IMR-90 (cell line): ENCODE measurements at regions not wholly inside any gene's neighbourhood (a gene's known extent, or its start where the extent isn't known, plus 50 kb on each side); places are given as distances from the start of the nearest gene placed in this dataset.

Experiments used
- ATAC-seq: fragments of 200-7000 bp; cut with Tn5 transposase; 2 replicates; pipeline ENCODE4 v1.9.1; 2020; ENCODE audit warnings: low read depth, mild to moderate bottlenecking, moderate library complexity
- BruUV-seq: library from RNA; stranded (reverse); fragments of 400-500 nt; replicated peaks from 2 replicates; lab custom pipeline; 2021; lab: Mats Ljungman, UMichigan
- CTCF ChIA-PET: fragments of 300-600 bp; formaldehyde crosslinking; extraction: SDS; loops from one replicate; lab custom pipeline; 2021; ENCODE audit warnings: antibody characterized with exemption; lab: Yijun Ruan, JAX
- POLR2A ChIA-PET: fragments of 300-600 bp; sonication (Branson Sonifier 250); formaldehyde crosslinking; loops from one replicate; lab custom pipeline; 2022; ENCODE audit warnings: antibody characterized with exemption; ENCODE audit not compliant: unreplicated experiment; lab: Charles Lee
- DNase-seq: peaks from one replicate; pipeline ENCODE4 v3.0.0; 2013
- H2AFZ ChIP-seq: replicated peaks from 2 replicates; pipeline ENCODE3; 2013; ENCODE audit warnings: low read length, mild to moderate bottlenecking; ENCODE audit not compliant: poor library complexity
- H2AK5ac ChIP-seq: 2 replicates; pipeline ENCODE4 v1.6.1; 2013; ENCODE audit warnings: low read depth, low read length, inconsistent platforms
- H2AK9ac ChIP-seq: replicated peaks from 2 replicates; pipeline ENCODE3; 2013; ENCODE audit warnings: mild to moderate bottlenecking, low read depth, low read length, moderate library complexity; ENCODE audit not compliant: poor library complexity
- H2BK120ac ChIP-seq: 2 replicates; pipeline ENCODE4 v1.6.1; 2013; ENCODE audit warnings: low read depth, low read length, inconsistent platforms
- H2BK15ac ChIP-seq: 3 replicates; pipeline ENCODE4 v1.6.1; 2013; ENCODE audit warnings: low read depth, low read length, inconsistent platforms
- H2BK20ac ChIP-seq: 2 replicates; pipeline ENCODE4 v1.6.1; 2013; ENCODE audit warnings: low read depth, mild to moderate bottlenecking, inconsistent platforms, low read length, moderate library complexity
- H2BK5ac ChIP-seq: 2 replicates; pipeline ENCODE4 v1.6.1; 2013; ENCODE audit warnings: mild to moderate bottlenecking, low read depth, low read length, inconsistent platforms; ENCODE audit not compliant: poor library complexity, severe bottlenecking
- H3K14ac ChIP-seq: replicated peaks from 2 replicates; pipeline ENCODE4 v1.6.1; 2013; ENCODE audit warnings: low read depth, low read length, inconsistent platforms
- H3K18ac ChIP-seq: 2 replicates; pipeline ENCODE4 v1.6.1; 2013; ENCODE audit warnings: low read depth, low read length, control low read depth
- H3K23ac ChIP-seq: 2 replicates; pipeline ENCODE4 v1.6.1; 2013; ENCODE audit warnings: low read depth, low read length, inconsistent platforms
- H3K27ac ChIP-seq: 2 replicates; pipeline ENCODE4 v1.5.1; 2013; ENCODE audit warnings: mild to moderate bottlenecking, control low read depth, low read length; ENCODE audit not compliant: insufficient read depth
- H3K27me3 ChIP-seq: 2 replicates; pipeline ENCODE4 v1.6.1; 2013; ENCODE audit warnings: low read length; ENCODE audit not compliant: control insufficient read depth, insufficient read depth
- H3K36me3 ChIP-seq: 2 replicates; pipeline ENCODE4 v1.6.1; 2013; ENCODE audit warnings: low read length, mixed read lengths; ENCODE audit not compliant: control insufficient read depth, insufficient read depth
- H3K4ac ChIP-seq: 2 replicates; pipeline ENCODE4 v1.6.1; 2013; ENCODE audit warnings: low read depth, low read length, inconsistent platforms
- H3K4me1 ChIP-seq: 2 replicates; pipeline ENCODE4 v1.6.1; 2013; ENCODE audit warnings: low read length, mixed read lengths; ENCODE audit not compliant: control insufficient read depth, insufficient read depth
- H3K4me2 ChIP-seq: 2 replicates; pipeline ENCODE4 v1.6.1; 2013; ENCODE audit warnings: low read depth, mild to moderate bottlenecking, control low read depth, low read length, moderate library complexity
- H3K4me3 ChIP-seq: 2 replicates; pipeline ENCODE4 v1.5.1; 2013; ENCODE audit warnings: low read depth, mild to moderate bottlenecking, control low read depth, low read length, moderate library complexity; ENCODE audit not compliant: insufficient read depth
- H3K56ac ChIP-seq: 2 replicates; pipeline ENCODE4 v1.6.1; 2013; ENCODE audit warnings: low read length, inconsistent platforms; ENCODE audit not compliant: insufficient read depth; ENCODE audit errors: extremely low read depth
- H3K79me1 ChIP-seq, 2 experiments: 2 replicates each; pipeline ENCODE4 v1.6.1; 2013; ENCODE audit warnings: low read length in 2 of 2, inconsistent platforms in 1 of 2, low read depth in 1 of 2
- H3K9ac ChIP-seq: 2 replicates; pipeline ENCODE4 v1.6.1; 2013; ENCODE audit warnings: low read depth, low read length, control low read depth
- H3K9me1 ChIP-seq: 2 replicates; pipeline ENCODE4 v1.6.1; 2013; ENCODE audit warnings: low read length, inconsistent platforms; ENCODE audit not compliant: insufficient read depth
- H3K9me3 ChIP-seq: 2 replicates; pipeline ENCODE4 v1.6.1; 2013; ENCODE audit warnings: low read length; ENCODE audit not compliant: control insufficient read depth, insufficient read depth
- H4K20me1 ChIP-seq: 2 replicates; pipeline ENCODE4 v1.6.1; 2013; ENCODE audit warnings: low read length, inconsistent platforms; ENCODE audit not compliant: insufficient read depth
- H4K5ac ChIP-seq: 2 replicates; pipeline ENCODE4 v1.6.1; 2013; ENCODE audit warnings: mild to moderate bottlenecking, low read depth, low read length, control low read depth
- H4K8ac ChIP-seq, 2 experiments: 2 replicates each; pipeline ENCODE4 v1.6.1; 2013; ENCODE audit warnings: low read depth in 2 of 2, low read length in 2 of 2, control low read depth in 1 of 2, inconsistent platforms in 1 of 2
- H4K91ac ChIP-seq: 2 replicates; pipeline ENCODE4 v1.6.1; 2013; ENCODE audit warnings: low read depth, low read length, inconsistent platforms; ENCODE audit not compliant: insufficient read depth
- CEBPB ChIP-seq: IDR thresholded peaks from 2 replicates; pipeline ENCODE4 v1.6.1; 2012; ENCODE audit warnings: low read depth, low read length, improper control_type of control experiment
- CTCF ChIP-seq: conservative IDR thresholded peaks from 2 replicates; pipeline ENCODE4 v1.5.1; 2012; ENCODE audit warnings: mild to moderate bottlenecking, low read depth, low read length, improper control_type of control experiment
- MAZ ChIP-seq: IDR thresholded peaks from 2 replicates; pipeline ENCODE4 v1.6.1; 2012; ENCODE audit warnings: low read depth, mild to moderate bottlenecking, low read length, improper control_type of control experiment, moderate library complexity, borderline replicate concordance
- MXI1 ChIP-seq: IDR thresholded peaks from 2 replicates; pipeline ENCODE4 v1.6.1; 2012; ENCODE audit warnings: low read depth, mild to moderate bottlenecking, low read length, moderate library complexity, borderline replicate concordance
- RAD21 ChIP-seq: IDR thresholded peaks from 2 replicates; pipeline ENCODE4 v1.6.1; 2012; ENCODE audit warnings: low read length, improper control_type of control experiment
- RCOR1 ChIP-seq: IDR thresholded peaks from 2 replicates; pipeline ENCODE4 v1.6.1; 2012; ENCODE audit warnings: mild to moderate bottlenecking, low read length, improper control_type of control experiment; ENCODE audit not compliant: insufficient replicate concordance
- RFX5 ChIP-seq: IDR thresholded peaks from 2 replicates; pipeline ENCODE4 v1.8.0; 2012; ENCODE audit warnings: low read depth, mild to moderate bottlenecking, low read length, moderate library complexity
- WGBS, 2 experiments: methylation state at CpG; one replicate each; pipeline versions ENCODE4 v1.1.5 to v1.1.7; 2013; ENCODE audit warnings: missing lambda C conversion rate in 2 of 2; ENCODE audit not compliant: insufficient read length in 1 of 2; ENCODE audit errors: extremely low coverage in 2 of 2; 5-methylcytosine and 5-hydroxymethylcytosine counted together
- dilution Hi-C: fragments of 300-500 bp; cut with HindIII; formaldehyde crosslinking; loops from one replicate; pipeline ENCODE4 v1.14.3; 2018; ENCODE audit warnings: low sequenced_read_pairs; ENCODE audit not compliant: unreplicated experiment
- in situ Hi-C: fragments of 300-500 bp; cut with MboI; formaldehyde crosslinking; loops from 3 replicates; pipeline ENCODE4 v1.14.3; 2019; ENCODE audit warnings: low sequenced_read_pairs, inconsistent platforms, mixed read lengths
- intact Hi-C: fragments of 100-400 bp; cut with micrococcal nuclease; formaldehyde crosslinking; loops from 2 replicates; pipeline ENCODE4 v1.10.0; 2022

- H4K20me1 ChIP-seq, result no peaks in the 10 kb centered on the region
- POLR2A ChIA-PET, result no interaction called here
- H4K91ac ChIP-seq, result no peak overlapping the region
- no peaks in the 10 kb centered on the region for H3K27me3 ChIP-seq
- CTCF ChIA-PET, result no interaction called here
- WGBS, 2 experiments, result no CpG with 5 or more reads among the region's 17 CpGs
- no peak overlapping the region for H2AK9ac ChIP-seq
- H2AK5ac ChIP-seq, result no peak overlapping the region
- dilution Hi-C loops, result no loop called here
- no peak overlapping the region for H2BK5ac ChIP-seq
- no peaks in the 10 kb centered on the region for H3K79me1 ChIP-seq
- H3K4ac ChIP-seq, result no peak overlapping the region
- H2BK15ac ChIP-seq, result no peak overlapping the region
- no peak overlapping the region for H3K23ac ChIP-seq
- in situ Hi-C loops, result no loop called here
- H3K9ac ChIP-seq, result no peak overlapping the region
- H4K8ac ChIP-seq, result no peak overlapping the region
- no peak overlapping the region for H3K4me2 ChIP-seq
- no peak overlapping the region for H3K18ac ChIP-seq
- TF ChIP-seq RAD21, result no peak
- TF ChIP-seq RCOR1, result no peak
- no peak for TF ChIP-seq CEBPB
- TF ChIP-seq MXI1, result no peak
- no peak for TF ChIP-seq MAZ
- no peak for TF ChIP-seq RFX5
- TF ChIP-seq CTCF, result no peak
- no peaks in the 10 kb centered on the region for H3K4me1 ChIP-seq
- no TSS peak for BruUV-seq
- no peak overlapping the region for H3K4me3 ChIP-seq
- H3K27ac ChIP-seq, result no peak overlapping the region
- no peaks in the 10 kb centered on the region for H3K36me3 ChIP-seq
- no peak overlapping the region for H2BK120ac ChIP-seq
- H3K14ac ChIP-seq, result no peak overlapping the region
- no peak overlapping the region for H2AFZ ChIP-seq
- ATAC-seq (no peak), DNase-seq (no peak)
- no peak overlapping the region for H4K5ac ChIP-seq
- no peaks in the 10 kb centered on the region for H3K9me1 ChIP-seq
- no peak overlapping the region for H2BK20ac ChIP-seq
- intact Hi-C loops, result no loop called here
- H3K9me3 ChIP-seq, result peaks cover 38% of the 10 kb centered on the region
- no peak overlapping the region for H3K56ac ChIP-seq
Measured at GRCh38 chr5:2166306-2166978, 283.7 kb upstream of the IRX4 start.
